GM12864 (cell line): ENCODE measurements at regions not wholly inside any gene's neighbourhood (a gene's known extent, or its start where the extent isn't known, plus 50 kb on each side); places are given as distances from the start of the nearest gene placed in this dataset.
"Not testable (repeated sequence)": the region's sequence is repeated elsewhere in the genome, so short reads cannot be mapped to it uniquely, and the experiment has no call there.

Source experiments
- DNase-seq: peaks from one replicate; pipeline ENCODE4 v3.0.0-alpha.2; 2011; ENCODE audit warnings: low read depth
- H3K4me3 ChIP-seq: 2 replicates; pipeline ENCODE4 v1.5.1; 2011; ENCODE audit warnings: mild to moderate bottlenecking, low read depth, low read length, control low read depth
- TF ChIP-seq, protein P1 (sequence below): IDR thresholded peaks from 2 replicates; pipeline ENCODE4 v1.5.1; 2011; ENCODE audit warnings: low read depth, mild to moderate bottlenecking, moderate library complexity, low read length, control low read depth, inconsistent platforms; ENCODE audit errors: missing control alignments

- no peak overlapping the region for H3K4me3 ChIP-seq
- TF ChIP-seq, protein P1, sequence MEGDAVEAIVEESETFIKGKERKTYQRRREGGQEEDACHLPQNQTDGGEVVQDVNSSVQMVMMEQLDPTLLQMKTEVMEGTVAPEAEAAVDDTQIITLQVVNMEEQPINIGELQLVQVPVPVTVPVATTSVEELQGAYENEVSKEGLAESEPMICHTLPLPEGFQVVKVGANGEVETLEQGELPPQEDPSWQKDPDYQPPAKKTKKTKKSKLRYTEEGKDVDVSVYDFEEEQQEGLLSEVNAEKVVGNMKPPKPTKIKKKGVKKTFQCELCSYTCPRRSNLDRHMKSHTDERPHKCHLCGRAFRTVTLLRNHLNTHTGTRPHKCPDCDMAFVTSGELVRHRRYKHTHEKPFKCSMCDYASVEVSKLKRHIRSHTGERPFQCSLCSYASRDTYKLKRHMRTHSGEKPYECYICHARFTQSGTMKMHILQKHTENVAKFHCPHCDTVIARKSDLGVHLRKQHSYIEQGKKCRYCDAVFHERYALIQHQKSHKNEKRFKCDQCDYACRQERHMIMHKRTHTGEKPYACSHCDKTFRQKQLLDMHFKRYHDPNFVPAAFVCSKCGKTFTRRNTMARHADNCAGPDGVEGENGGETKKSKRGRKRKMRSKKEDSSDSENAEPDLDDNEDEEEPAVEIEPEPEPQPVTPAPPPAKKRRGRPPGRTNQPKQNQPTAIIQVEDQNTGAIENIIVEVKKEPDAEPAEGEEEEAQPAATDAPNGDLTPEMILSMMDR: no peak
- no peak for DNase-seq
These were observed 97.2 kb downstream of the KDR start for GRCh38 chr4:55028196-55028595.

DNA sequence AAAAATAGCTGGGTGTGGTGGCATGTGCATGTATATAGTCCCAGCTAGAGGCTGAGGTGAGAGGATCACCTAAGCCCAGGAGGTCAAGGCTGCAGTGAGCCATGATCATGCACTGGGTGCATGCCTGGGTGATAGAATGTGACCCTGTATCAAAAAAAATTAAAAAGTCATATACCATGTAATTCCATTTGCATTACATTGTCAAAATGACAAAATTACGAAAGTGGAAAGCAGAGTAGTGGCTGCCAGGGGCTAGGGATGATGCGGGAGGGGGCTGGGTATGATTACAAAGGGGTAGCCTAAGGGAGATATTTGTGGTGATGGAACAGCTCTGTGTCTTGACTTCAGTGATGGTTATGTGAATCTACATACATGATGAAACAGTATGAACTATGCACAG is 97.8 kb downstream of the KDR start:
- no peak for DNase-seq
- TF ChIP-seq, protein P1: no peak
- no peak overlapping the region for H3K4me3 ChIP-seq

- H3K4me3 ChIP-seq, DNase-seq: not testable (repeated sequence)
These were observed 99.9 kb downstream of the KDR start for GRCh38 chr4:55025456-55025855.

- no peak overlapping the region for H3K4me3 ChIP-seq
- TF ChIP-seq, protein P1: no peak
- no peak for DNase-seq
These were observed 102.4 kb downstream of the KDR start for GRCh38 chr4:55023030-55023429.

- TF ChIP-seq, protein P1: no peak
- H3K4me3 ChIP-seq: no peak overlapping the region
- no peak for DNase-seq
These were observed 104.2 kb downstream of the KDR start for GRCh38 chr4:55021214-55021613.

DNA sequence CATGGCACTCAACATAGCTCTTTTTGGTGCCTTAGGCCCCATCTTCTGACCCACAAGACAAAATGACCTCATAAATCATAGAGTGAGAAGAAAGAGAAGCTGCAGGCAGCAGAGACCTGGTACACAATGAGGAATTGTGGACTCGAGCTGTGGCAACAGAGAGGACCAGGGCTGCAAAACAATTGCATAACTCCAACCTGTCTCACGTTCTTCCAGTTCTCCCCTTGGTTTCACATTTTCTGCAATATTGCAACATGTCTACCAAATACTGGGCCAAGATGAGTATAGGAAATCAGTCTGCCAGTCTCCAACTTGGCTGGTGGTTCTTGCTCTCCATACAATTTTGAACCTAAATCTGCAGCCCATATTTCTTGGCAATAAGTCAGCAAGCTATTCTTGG is 105.3 kb downstream of the KDR start:
- TF ChIP-seq, protein P1: no peak
- no peak for DNase-seq
- H3K4me3 ChIP-seq: no peak overlapping the region

GRCh38 chr4:55018978-55019377 is 106.4 kb downstream of the KDR start:
- TF ChIP-seq, protein P1: no peak

GRCh38 chr4:55018521-55018920 is 106.9 kb downstream of the KDR start:
- TF ChIP-seq, protein P1: no peak
- H3K4me3 ChIP-seq: no peak overlapping the region
- no peak for DNase-seq

More at GRCh38 chr4:55018978-55019377, 106.4 kb downstream of the KDR start:
- no peak overlapping the region for H3K4me3 ChIP-seq
- no peak for DNase-seq
